ENCODE measurements at regions not wholly inside any gene's neighbourhood (a gene's known extent, or its start where the extent isn't known, plus 50 kb on each side); places are given as distances from the start of the nearest gene placed in this dataset.

GRCh38 chr6:140252099-140252498, 877.7 kb upstream of the CITED2 start:
- H4K20me1 ChIP-seq (ENCODE audit: insufficient read depth, poor library complexity, severe bottlenecking): no peaks in the 10 kb centered on the region
- no peaks in the 10 kb centered on the region for H3K4me1 ChIP-seq (ENCODE audit: insufficient read depth)
- 78% methylated on average over 2 of the region's 2 CpGs for WGBS (ENCODE audit: low lambda C conversion rate, missing lambda C conversion rate)
- no peak overlapping the region for H3K4me2 ChIP-seq
- H2AFZ ChIP-seq: no peak overlapping the region
- no peaks in the 10 kb centered on the region for H3K9me3 ChIP-seq (ENCODE audit: low read depth)
- no peaks in the 10 kb centered on the region for H3K79me2 ChIP-seq
- H3K27ac ChIP-seq: no peak overlapping the region
- no peak overlapping the region for H3K4me3 ChIP-seq
- H3K27me3 ChIP-seq: no peaks in the 10 kb centered on the region
- DNase-seq (ENCODE audit: low spot score): no peak
- no peak for TF ChIP-seq CTCF (IDR thresholded peaks at IDR 0.05; ENCODE audit: poor library complexity)
- TF ChIP-seq EZH2 (IDR thresholded peaks at IDR 0.05; ENCODE audit: borderline replicate concordance): no peak
- no peak for TF ChIP-seq EZH2phosphoT487 (IDR thresholded peaks at IDR 0.05; ENCODE audit: low read depth, severe bottlenecking, unreplicated experiment)
- no peaks in the 10 kb centered on the region for H3K9me2 ChIP-seq (replicated peaks; ENCODE audit: insufficient read depth)
- no peaks in the 10 kb centered on the region for H3K36me3 ChIP-seq (replicated peaks; ENCODE audit: insufficient read depth, low read depth)

- no peak for TF ChIP-seq EZH2 (IDR thresholded peaks at IDR 0.05; ENCODE audit: borderline replicate concordance)
- TF ChIP-seq EZH2phosphoT487 (IDR thresholded peaks at IDR 0.05; ENCODE audit: low read depth, severe bottlenecking, unreplicated experiment): no peak
- TF ChIP-seq CTCF (IDR thresholded peaks at IDR 0.05; ENCODE audit: poor library complexity): no peak
- Histone ChIP-seq H3K9me3 (ENCODE audit: low read depth) (no peaks in the 10 kb centered on the region), H3K4me3 (no peak overlapping the region), H3K9me2 (replicated peaks; ENCODE audit: insufficient read depth) (no peaks in the 10 kb centered on the region), H3K27ac (no peak overlapping the region), H3K79me2 (no peaks in the 10 kb centered on the region), H3K4me1 (ENCODE audit: insufficient read depth) (no peaks in the 10 kb centered on the region), H2AFZ (no peak overlapping the region), H3K4me2 (no peak overlapping the region), H3K36me3 (replicated peaks; ENCODE audit: insufficient read depth, low read depth) (no peaks in the 10 kb centered on the region), H4K20me1 (ENCODE audit: insufficient read depth, poor library complexity, severe bottlenecking) (no peaks in the 10 kb centered on the region), H3K27me3 (no peaks in the 10 kb centered on the region)
- WGBS (ENCODE audit: low lambda C conversion rate, missing lambda C conversion rate): 69% methylated on average over 8 of the region's 8 CpGs
- DNase-seq (ENCODE audit: low spot score): no peak
Measured at GRCh38 chr6:140245296-140246040, 871.0 kb upstream of the CITED2 start.

- H3K36me3 ChIP-seq (replicated peaks; ENCODE audit: insufficient read depth, low read depth): no peaks in the 10 kb centered on the region
- H3K9me2 ChIP-seq (replicated peaks; ENCODE audit: insufficient read depth): no peaks in the 10 kb centered on the region
- H4K20me1 ChIP-seq (ENCODE audit: insufficient read depth, poor library complexity, severe bottlenecking): no peaks in the 10 kb centered on the region
- H2AFZ ChIP-seq: no peak overlapping the region
- TF ChIP-seq CTCF (IDR thresholded peaks at IDR 0.05; ENCODE audit: poor library complexity): no peak
- TF ChIP-seq EZH2 (IDR thresholded peaks at IDR 0.05; ENCODE audit: borderline replicate concordance): no peak
- no peak for TF ChIP-seq EZH2phosphoT487 (IDR thresholded peaks at IDR 0.05; ENCODE audit: low read depth, severe bottlenecking, unreplicated experiment)
- no peaks in the 10 kb centered on the region for H3K27me3 ChIP-seq
- no peak overlapping the region for H3K4me3 ChIP-seq
- no peaks in the 10 kb centered on the region for H3K4me1 ChIP-seq (ENCODE audit: insufficient read depth)
- 77% methylated on average over 3 of the region's 3 CpGs for WGBS (ENCODE audit: low lambda C conversion rate, missing lambda C conversion rate)
- H3K4me2 ChIP-seq: no peak overlapping the region
- DNase-seq (ENCODE audit: low spot score): no peak
- no peaks in the 10 kb centered on the region for H3K9me3 ChIP-seq (ENCODE audit: low read depth)
- no peak overlapping the region for H3K27ac ChIP-seq
- no peaks in the 10 kb centered on the region for H3K79me2 ChIP-seq
Measured at GRCh38 chr6:140237251-140237650, 862.8 kb upstream of the CITED2 start.

All from hepatocyte (in vitro differentiated cells).